ENCODE measurements at regions not wholly inside any gene's neighbourhood (a gene's known extent, or its start where the extent isn't known, plus 50 kb on each side); places are given as distances from the start of the nearest gene placed in this dataset.

DNA sequence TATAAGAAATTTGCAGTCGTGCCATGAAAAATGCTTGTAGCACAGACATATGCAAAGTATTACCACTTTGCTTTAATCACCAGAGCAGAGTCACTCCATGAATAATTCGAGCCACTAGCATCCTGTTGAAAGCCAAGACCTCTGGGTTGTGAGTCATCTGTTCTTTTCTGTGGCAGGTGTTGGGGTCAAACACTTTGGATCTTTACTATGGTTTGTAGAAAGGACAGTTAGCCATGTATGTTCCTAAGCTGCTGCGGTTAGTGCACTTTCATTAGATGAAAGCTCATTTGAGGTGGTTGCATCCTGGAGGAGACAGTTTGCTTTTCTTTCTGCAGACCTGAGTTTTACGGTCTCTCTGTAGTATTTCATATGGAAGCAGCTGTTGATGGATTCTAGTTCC lies 223.7 kb downstream of the DMRT2 start:
- Histone ChIP-seq H3K36me3 (ENCODE audit: insufficient read depth, low read length) (no peaks in the 10 kb centered on the region), H3K4me2 (ENCODE audit: low read length) (no peak overlapping the region), H3K27ac (ENCODE audit: low read length) (no peak overlapping the region), H3K79me2 (replicated peaks; ENCODE audit: insufficient read depth, low read length) (no peaks in the 10 kb centered on the region), H4K20me1 (ENCODE audit: insufficient read depth) (no peaks in the 10 kb centered on the region), H3F3A (ENCODE audit: insufficient read depth, low read length, poor library complexity, severe bottlenecking) (no peaks in the 10 kb centered on the region), H3K27me3 (ENCODE audit: insufficient read depth, low read depth, low read length) (no peaks in the 10 kb centered on the region), H2AFZ (ENCODE audit: low read depth, low read length) (no peak overlapping the region), H3K4me3 (ENCODE audit: low read length) (no peak overlapping the region), H3K9ac (ENCODE audit: low read length) (no peak overlapping the region), H3K9me2 (ENCODE audit: insufficient read depth, low read length) (no peaks in the 10 kb centered on the region), H3K9me3 (ENCODE audit: low read length) (peaks cover 9% of the 10 kb centered on the region)
- TF ChIP-seq POLR2AphosphoS5 (IDR thresholded peaks at IDR 0.05) = no peak
- no peak for TF ChIP-seq MXI1 (conservative IDR thresholded peaks at IDR 0.05; ENCODE audit: poor library complexity, severe bottlenecking)
- no peak for TF ChIP-seq EZH2 (IDR thresholded peaks at IDR 0.05; ENCODE audit: borderline replicate concordance, insufficient read depth, low read length, poor library complexity, severe bottlenecking)
- TF ChIP-seq RAD21 (conservative IDR thresholded peaks at IDR 0.05) = no peak
- TF ChIP-seq EP300 (conservative IDR thresholded peaks at IDR 0.05; ENCODE audit: poor library complexity, severe bottlenecking) = no peak
- no peak for TF ChIP-seq SMC3 (conservative IDR thresholded peaks at IDR 0.05; ENCODE audit: poor library complexity)
- no peak for TF ChIP-seq TAF1 (IDR thresholded peaks at IDR 0.05; ENCODE audit: low read depth)
- TF ChIP-seq, protein P1, sequence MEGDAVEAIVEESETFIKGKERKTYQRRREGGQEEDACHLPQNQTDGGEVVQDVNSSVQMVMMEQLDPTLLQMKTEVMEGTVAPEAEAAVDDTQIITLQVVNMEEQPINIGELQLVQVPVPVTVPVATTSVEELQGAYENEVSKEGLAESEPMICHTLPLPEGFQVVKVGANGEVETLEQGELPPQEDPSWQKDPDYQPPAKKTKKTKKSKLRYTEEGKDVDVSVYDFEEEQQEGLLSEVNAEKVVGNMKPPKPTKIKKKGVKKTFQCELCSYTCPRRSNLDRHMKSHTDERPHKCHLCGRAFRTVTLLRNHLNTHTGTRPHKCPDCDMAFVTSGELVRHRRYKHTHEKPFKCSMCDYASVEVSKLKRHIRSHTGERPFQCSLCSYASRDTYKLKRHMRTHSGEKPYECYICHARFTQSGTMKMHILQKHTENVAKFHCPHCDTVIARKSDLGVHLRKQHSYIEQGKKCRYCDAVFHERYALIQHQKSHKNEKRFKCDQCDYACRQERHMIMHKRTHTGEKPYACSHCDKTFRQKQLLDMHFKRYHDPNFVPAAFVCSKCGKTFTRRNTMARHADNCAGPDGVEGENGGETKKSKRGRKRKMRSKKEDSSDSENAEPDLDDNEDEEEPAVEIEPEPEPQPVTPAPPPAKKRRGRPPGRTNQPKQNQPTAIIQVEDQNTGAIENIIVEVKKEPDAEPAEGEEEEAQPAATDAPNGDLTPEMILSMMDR (IDR thresholded peaks at IDR 0.05; ENCODE audit: poor library complexity, severe bottlenecking) = no peak
- TF ChIP-seq, protein P2, sequence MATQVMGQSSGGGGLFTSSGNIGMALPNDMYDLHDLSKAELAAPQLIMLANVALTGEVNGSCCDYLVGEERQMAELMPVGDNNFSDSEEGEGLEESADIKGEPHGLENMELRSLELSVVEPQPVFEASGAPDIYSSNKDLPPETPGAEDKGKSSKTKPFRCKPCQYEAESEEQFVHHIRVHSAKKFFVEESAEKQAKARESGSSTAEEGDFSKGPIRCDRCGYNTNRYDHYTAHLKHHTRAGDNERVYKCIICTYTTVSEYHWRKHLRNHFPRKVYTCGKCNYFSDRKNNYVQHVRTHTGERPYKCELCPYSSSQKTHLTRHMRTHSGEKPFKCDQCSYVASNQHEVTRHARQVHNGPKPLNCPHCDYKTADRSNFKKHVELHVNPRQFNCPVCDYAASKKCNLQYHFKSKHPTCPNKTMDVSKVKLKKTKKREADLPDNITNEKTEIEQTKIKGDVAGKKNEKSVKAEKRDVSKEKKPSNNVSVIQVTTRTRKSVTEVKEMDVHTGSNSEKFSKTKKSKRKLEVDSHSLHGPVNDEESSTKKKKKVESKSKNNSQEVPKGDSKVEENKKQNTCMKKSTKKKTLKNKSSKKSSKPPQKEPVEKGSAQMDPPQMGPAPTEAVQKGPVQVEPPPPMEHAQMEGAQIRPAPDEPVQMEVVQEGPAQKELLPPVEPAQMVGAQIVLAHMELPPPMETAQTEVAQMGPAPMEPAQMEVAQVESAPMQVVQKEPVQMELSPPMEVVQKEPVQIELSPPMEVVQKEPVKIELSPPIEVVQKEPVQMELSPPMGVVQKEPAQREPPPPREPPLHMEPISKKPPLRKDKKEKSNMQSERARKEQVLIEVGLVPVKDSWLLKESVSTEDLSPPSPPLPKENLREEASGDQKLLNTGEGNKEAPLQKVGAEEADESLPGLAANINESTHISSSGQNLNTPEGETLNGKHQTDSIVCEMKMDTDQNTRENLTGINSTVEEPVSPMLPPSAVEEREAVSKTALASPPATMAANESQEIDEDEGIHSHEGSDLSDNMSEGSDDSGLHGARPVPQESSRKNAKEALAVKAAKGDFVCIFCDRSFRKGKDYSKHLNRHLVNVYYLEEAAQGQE (IDR thresholded peaks at IDR 0.05; ENCODE audit: borderline replicate concordance) = no peak

DNA sequence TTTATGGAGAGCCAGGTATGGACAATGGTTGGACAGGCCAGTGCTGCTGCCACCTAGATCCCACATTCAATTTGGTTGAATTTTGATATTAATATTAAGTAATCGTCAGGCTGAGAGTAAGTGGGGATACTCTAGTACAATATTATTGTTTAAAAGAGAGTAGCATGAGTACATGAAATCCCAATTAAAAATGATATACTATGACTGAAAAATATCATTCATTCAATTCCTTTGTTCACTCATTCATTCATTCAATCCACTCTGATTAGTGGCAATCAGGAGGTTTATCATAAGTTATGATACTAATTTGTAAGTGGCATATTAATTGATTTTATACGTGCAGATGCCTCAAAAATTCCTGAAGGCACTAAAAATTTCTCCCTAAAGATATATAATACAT lies 224.2 kb downstream of the DMRT2 start:
- no peak overlapping the region for H3K4me2 ChIP-seq (ENCODE audit: low read length)
- H3K9ac ChIP-seq (ENCODE audit: low read length) = no peak overlapping the region
- H3K27me3 ChIP-seq (ENCODE audit: insufficient read depth, low read depth, low read length) = no peaks in the 10 kb centered on the region

More for the DNA sequence above, 224.2 kb downstream of the DMRT2 start:
- Histone ChIP-seq H3K79me2 (replicated peaks; ENCODE audit: insufficient read depth, low read length) (no peaks in the 10 kb centered on the region), H3K27ac (ENCODE audit: low read length) (no peak overlapping the region), H3K9me2 (ENCODE audit: insufficient read depth, low read length) (no peaks in the 10 kb centered on the region), H3K36me3 (ENCODE audit: insufficient read depth, low read length) (no peaks in the 10 kb centered on the region), H2AFZ (ENCODE audit: low read depth, low read length) (no peak overlapping the region), H3F3A (ENCODE audit: insufficient read depth, low read length, poor library complexity, severe bottlenecking) (no peaks in the 10 kb centered on the region), H3K9me3 (ENCODE audit: low read length) (peaks cover 9% of the 10 kb centered on the region), H4K20me1 (ENCODE audit: insufficient read depth) (no peaks in the 10 kb centered on the region), H3K4me3 (ENCODE audit: low read length) (no peak overlapping the region)
- TF ChIP-seq, protein P2 (IDR thresholded peaks at IDR 0.05; ENCODE audit: borderline replicate concordance) = no peak
- TF ChIP-seq, protein P1 (IDR thresholded peaks at IDR 0.05; ENCODE audit: poor library complexity, severe bottlenecking) = no peak
- TF ChIP-seq RAD21 (conservative IDR thresholded peaks at IDR 0.05) = no peak
- no peak for TF ChIP-seq SMC3 (conservative IDR thresholded peaks at IDR 0.05; ENCODE audit: poor library complexity)
- no peak for TF ChIP-seq MXI1 (conservative IDR thresholded peaks at IDR 0.05; ENCODE audit: poor library complexity, severe bottlenecking)
- TF ChIP-seq TAF1 (IDR thresholded peaks at IDR 0.05; ENCODE audit: low read depth) = no peak
- TF ChIP-seq POLR2AphosphoS5 (IDR thresholded peaks at IDR 0.05) = no peak
- no peak for TF ChIP-seq EZH2 (IDR thresholded peaks at IDR 0.05; ENCODE audit: borderline replicate concordance, insufficient read depth, low read length, poor library complexity, severe bottlenecking)
- no peak for TF ChIP-seq EP300 (conservative IDR thresholded peaks at IDR 0.05; ENCODE audit: poor library complexity, severe bottlenecking)

All from neural cell (in vitro differentiated cells).